Activated naive CD4-positive, alpha-beta T cell treated with anti-CD3 and anti-CD28 coated beads for 36 hours (primary cell): ENCODE measurements at regions not wholly inside any gene's neighbourhood (a gene's known extent, or its start where the extent isn't known, plus 50 kb on each side); places are given as distances from the start of the nearest gene placed in this dataset.

Experiments
- CTCF ChIA-PET: fragments of 350-600 bp; sonication (Branson Sonifier 250); formaldehyde crosslinking; loops from one replicate; lab custom pipeline; 2021; ENCODE audit warnings: antibody characterized with exemption; lab: Charles Lee
- DNase-seq: peaks from one replicate; pipeline ENCODE4 v3.0.0-alpha.2; 2020
- H3K27ac Mint-ChIP-seq: one replicate; pipeline ENCODE4 v1.8.0; 2021; ENCODE audit warnings: mild to moderate bottlenecking, mixed read lengths
- H3K27me3 Mint-ChIP-seq: one replicate; pipeline ENCODE4 v1.8.0; 2021; ENCODE audit warnings: low read depth, mixed read lengths
- H3K36me3 Mint-ChIP-seq: one replicate; pipeline ENCODE4 v1.8.0; 2021; ENCODE audit warnings: low read depth, mixed read lengths
- H3K4me1 Mint-ChIP-seq: one replicate; pipeline ENCODE4 v1.8.0; 2021; ENCODE audit warnings: low read depth, mixed read lengths
- H3K4me3 Mint-ChIP-seq: one replicate; pipeline ENCODE4 v1.8.0; 2021; ENCODE audit warnings: mild to moderate bottlenecking, moderate library complexity, mixed read lengths
- H3K9me3 Mint-ChIP-seq: one replicate; pipeline ENCODE4 v1.8.0; 2021; ENCODE audit warnings: mixed read lengths
- intact Hi-C: fragments of 100-400 bp; cut with micrococcal nuclease; formaldehyde crosslinking; loops from one replicate; pipeline ENCODE4 v1.15.1; 2023

GRCh38 chr3:96000966-96001365 lies 813.4 kb upstream of the EPHA6 start:
- H3K36me3 Mint-ChIP-seq = no peaks in the 10 kb centered on the region
- H3K27me3 Mint-ChIP-seq = no peaks in the 10 kb centered on the region
- DNase-seq = no peak
- no peaks in the 10 kb centered on the region for H3K4me1 Mint-ChIP-seq
- peaks cover 9% of the 10 kb centered on the region for H3K9me3 Mint-ChIP-seq
- H3K4me3 Mint-ChIP-seq = no peak overlapping the region
- no peak overlapping the region for H3K27ac Mint-ChIP-seq
- intact Hi-C loops = no loop called here
- CTCF ChIA-PET = interaction anchor here (0.6 kb wide), 1 partner anchor 1520 kb away, joined by 3 read pairs; no protein-coding TSS in a partner anchor

GRCh38 chr3:96007650-96008195 lies 806.7 kb upstream of the EPHA6 start:
- intact Hi-C loops = no loop called here
- H3K36me3 Mint-ChIP-seq = no peaks in the 10 kb centered on the region
- no peaks in the 10 kb centered on the region for H3K4me1 Mint-ChIP-seq
- H3K27me3 Mint-ChIP-seq = no peaks in the 10 kb centered on the region
- DNase-seq = no peak
- H3K4me3 Mint-ChIP-seq = no peak overlapping the region
- H3K27ac Mint-ChIP-seq = no peak overlapping the region
- H3K9me3 Mint-ChIP-seq = peaks cover 5% of the 10 kb centered on the region
- CTCF ChIA-PET = no interaction called here

GRCh38 chr3:96012939-96013338 lies 801.5 kb upstream of the EPHA6 start:
- Mint-ChIP-seq H3K4me1 (no peaks in the 10 kb centered on the region), H3K27ac (no peak overlapping the region), H3K27me3 (no peaks in the 10 kb centered on the region), H3K36me3 (no peaks in the 10 kb centered on the region), H3K9me3 (no peaks in the 10 kb centered on the region), H3K4me3 (no peak overlapping the region)
- no peak for DNase-seq
- CTCF ChIA-PET = no interaction called here
- intact Hi-C loops = no loop called here

- intact Hi-C loops = no loop called here
- Mint-ChIP-seq H3K4me1 (no peaks in the 10 kb centered on the region), H3K27me3 (no peaks in the 10 kb centered on the region), H3K4me3 (no peak overlapping the region), H3K9me3 (no peaks in the 10 kb centered on the region), H3K36me3 (no peaks in the 10 kb centered on the region), H3K27ac (no peak overlapping the region)
- CTCF ChIA-PET = no interaction called here
- no peak for DNase-seq
These were observed 796.8 kb upstream of the EPHA6 start for GRCh38 chr3:96017556-96017955.

- no peak for DNase-seq
- CTCF ChIA-PET = no interaction called here
- H3K36me3 Mint-ChIP-seq = no peaks in the 10 kb centered on the region
- peaks cover 1% of the 10 kb centered on the region for H3K9me3 Mint-ChIP-seq
- no peaks in the 10 kb centered on the region for H3K4me1 Mint-ChIP-seq
- no peaks in the 10 kb centered on the region for H3K27me3 Mint-ChIP-seq
- intact Hi-C loops = no loop called here
- H3K4me3 Mint-ChIP-seq = no peak overlapping the region
- H3K27ac Mint-ChIP-seq = no peak overlapping the region
These were observed 791.7 kb upstream of the EPHA6 start for GRCh38 chr3:96022676-96023075.

- DNase-seq = no peak
- Mint-ChIP-seq H3K9me3 (peaks cover 4% of the 10 kb centered on the region), H3K27me3 (no peaks in the 10 kb centered on the region), H3K4me1 (no peaks in the 10 kb centered on the region), H3K27ac (no peak overlapping the region), H3K4me3 (no peak overlapping the region), H3K36me3 (no peaks in the 10 kb centered on the region)
- intact Hi-C loops = no loop called here
- CTCF ChIA-PET = no interaction called here
These were observed 786.7 kb upstream of the EPHA6 start for GRCh38 chr3:96027718-96028117.

- H3K27ac Mint-ChIP-seq = no peak overlapping the region
- H3K4me3 Mint-ChIP-seq = no peak overlapping the region
- no peaks in the 10 kb centered on the region for H3K27me3 Mint-ChIP-seq
- H3K4me1 Mint-ChIP-seq = no peaks in the 10 kb centered on the region
- peaks cover 4% of the 10 kb centered on the region for H3K9me3 Mint-ChIP-seq
- intact Hi-C loops = no loop called here
- CTCF ChIA-PET = no interaction called here
- DNase-seq = no peak
- no peaks in the 10 kb centered on the region for H3K36me3 Mint-ChIP-seq
These were observed 774.8 kb upstream of the EPHA6 start for GRCh38 chr3:96039632-96040031.

GRCh38 chr3:96059301-96059700 lies 755.1 kb upstream of the EPHA6 start:
- Mint-ChIP-seq H3K27me3 (no peaks in the 10 kb centered on the region), H3K36me3 (no peaks in the 10 kb centered on the region), H3K4me1 (no peaks in the 10 kb centered on the region), H3K4me3 (no peak overlapping the region), H3K9me3 (peaks cover 3% of the 10 kb centered on the region), H3K27ac (no peak overlapping the region)
- CTCF ChIA-PET = no interaction called here
- DNase-seq = no peak
- intact Hi-C loops = no loop called here

- Mint-ChIP-seq H3K4me3 (no peak overlapping the region), H3K36me3 (no peaks in the 10 kb centered on the region), H3K27ac (no peak overlapping the region), H3K9me3 (peaks cover 8% of the 10 kb centered on the region), H3K4me1 (no peaks in the 10 kb centered on the region), H3K27me3 (no peaks in the 10 kb centered on the region)
- CTCF ChIA-PET = no interaction called here
- no peak for DNase-seq
- intact Hi-C loops = no loop called here
These were observed 745.3 kb upstream of the EPHA6 start for GRCh38 chr3:96069065-96069464.

- intact Hi-C loops = no loop called here
- Mint-ChIP-seq H3K27me3 (no peaks in the 10 kb centered on the region), H3K4me3 (no peak overlapping the region), H3K9me3 (peaks cover 8% of the 10 kb centered on the region), H3K27ac (no peak overlapping the region), H3K4me1 (no peaks in the 10 kb centered on the region), H3K36me3 (no peaks in the 10 kb centered on the region)
- no peak for DNase-seq
- CTCF ChIA-PET = no interaction called here
These were observed 743.7 kb upstream of the EPHA6 start for GRCh38 chr3:96070678-96071077.

GRCh38 chr3:96071097-96071496 lies 743.3 kb upstream of the EPHA6 start:
- Mint-ChIP-seq H3K36me3 (no peaks in the 10 kb centered on the region), H3K9me3 (peaks cover 8% of the 10 kb centered on the region), H3K27me3 (no peaks in the 10 kb centered on the region), H3K4me3 (no peak overlapping the region), H3K4me1 (no peaks in the 10 kb centered on the region), H3K27ac (no peak overlapping the region)
- intact Hi-C loops = no loop called here
- no peak for DNase-seq
- CTCF ChIA-PET = no interaction called here

GRCh38 chr3:96072226-96072625 lies 742.2 kb upstream of the EPHA6 start:
- DNase-seq = no peak
- Mint-ChIP-seq H3K27ac (no peak overlapping the region), H3K36me3 (no peaks in the 10 kb centered on the region), H3K27me3 (no peaks in the 10 kb centered on the region), H3K9me3 (peaks cover 8% of the 10 kb centered on the region), H3K4me3 (no peak overlapping the region), H3K4me1 (no peaks in the 10 kb centered on the region)
- intact Hi-C loops = no loop called here
- CTCF ChIA-PET = no interaction called here

GRCh38 chr3:96083610-96084009 lies 730.8 kb upstream of the EPHA6 start:
- DNase-seq = no peak
- no peaks in the 10 kb centered on the region for H3K4me1 Mint-ChIP-seq
- H3K27me3 Mint-ChIP-seq = no peaks in the 10 kb centered on the region
- CTCF ChIA-PET = no interaction called here
- H3K9me3 Mint-ChIP-seq = peaks cover 4% of the 10 kb centered on the region
- intact Hi-C loops = no loop called here
- no peaks in the 10 kb centered on the region for H3K36me3 Mint-ChIP-seq
- H3K4me3 Mint-ChIP-seq = no peak overlapping the region
- H3K27ac Mint-ChIP-seq = no peak overlapping the region

GRCh38 chr3:96086018-96086417 lies 728.4 kb upstream of the EPHA6 start:
- no peak for DNase-seq
- CTCF ChIA-PET = no interaction called here
- no peaks in the 10 kb centered on the region for H3K27me3 Mint-ChIP-seq
- intact Hi-C loops = no loop called here
- H3K9me3 Mint-ChIP-seq = peaks cover 4% of the 10 kb centered on the region
- no peaks in the 10 kb centered on the region for H3K4me1 Mint-ChIP-seq
- H3K27ac Mint-ChIP-seq = no peak overlapping the region
- H3K4me3 Mint-ChIP-seq = no peak overlapping the region
- no peaks in the 10 kb centered on the region for H3K36me3 Mint-ChIP-seq
